Sigmoid colon (tissue), 4 donors: ENCODE measurements at regions not wholly inside any gene's neighbourhood (a gene's known extent, or its start where the extent isn't known, plus 50 kb on each side); places are given as distances from the start of the nearest gene placed in this dataset.

Source experiments
- POLR2AphosphoS5 ChIP-seq, 4 donors: sonication (generic); formaldehyde crosslinking; IDR thresholded peaks; one replicate each; pipeline ENCODE4 v1.6.1; 2017; ENCODE audit warnings: antibody characterized with exemption in 4 of 4
- TF ChIP-seq, protein P1 (sequence below), 4 experiments: fragments of 450-650 bp in 3 of 4; fragments of 200-600 bp in 1 of 4; IDR thresholded peaks; one replicate each; pipeline ENCODE4 v1.5.1; 2016 to 2019; ENCODE audit warnings: antibody characterized with exemption in 4 of 4, mild to moderate bottlenecking in 3 of 4, moderate library complexity in 2 of 4

DNA sequence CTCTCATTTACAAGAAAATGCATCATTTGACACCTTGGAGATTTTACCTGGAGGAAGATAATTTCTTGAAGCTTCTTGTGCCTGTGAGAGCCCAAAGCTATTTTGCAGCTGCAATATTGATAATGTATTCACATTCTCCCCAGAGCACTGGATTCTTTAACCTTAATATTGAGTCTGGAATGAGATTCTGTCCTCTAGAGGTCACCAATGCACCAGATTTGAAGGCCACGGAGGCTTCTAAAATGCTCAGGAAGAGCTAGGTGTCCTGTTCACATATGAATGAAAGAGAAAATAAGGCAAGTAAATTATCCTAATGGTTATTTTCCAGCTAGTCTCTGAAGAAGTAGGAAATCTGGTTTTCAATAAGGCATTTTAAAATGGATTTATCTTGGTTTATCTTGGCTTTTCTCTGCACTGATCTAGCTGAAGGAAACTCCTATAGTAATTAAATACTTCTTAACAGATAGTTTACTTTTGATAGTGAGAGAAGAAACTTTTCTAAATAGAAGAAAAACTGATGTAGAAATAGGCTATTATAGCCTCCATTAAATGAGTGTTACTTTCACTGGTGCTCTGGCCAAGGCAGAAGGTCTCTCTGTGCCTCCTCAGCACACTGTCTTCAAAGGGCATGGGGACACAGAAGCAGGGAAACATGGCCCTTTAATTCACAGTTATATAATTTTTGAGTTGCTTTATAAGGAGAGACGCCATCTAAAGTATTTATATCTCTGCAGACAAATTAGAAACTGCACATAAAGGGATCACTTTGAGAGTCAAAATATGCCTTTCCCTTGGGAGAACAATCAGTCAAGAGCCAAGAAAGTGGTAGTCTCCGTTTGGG is 297.0 kb upstream of the ACTBL2 start:
- no peak for TF ChIP-seq POLR2AphosphoS5 (IDR thresholded peaks at IDR 0.05)
- TF ChIP-seq, protein P1, sequence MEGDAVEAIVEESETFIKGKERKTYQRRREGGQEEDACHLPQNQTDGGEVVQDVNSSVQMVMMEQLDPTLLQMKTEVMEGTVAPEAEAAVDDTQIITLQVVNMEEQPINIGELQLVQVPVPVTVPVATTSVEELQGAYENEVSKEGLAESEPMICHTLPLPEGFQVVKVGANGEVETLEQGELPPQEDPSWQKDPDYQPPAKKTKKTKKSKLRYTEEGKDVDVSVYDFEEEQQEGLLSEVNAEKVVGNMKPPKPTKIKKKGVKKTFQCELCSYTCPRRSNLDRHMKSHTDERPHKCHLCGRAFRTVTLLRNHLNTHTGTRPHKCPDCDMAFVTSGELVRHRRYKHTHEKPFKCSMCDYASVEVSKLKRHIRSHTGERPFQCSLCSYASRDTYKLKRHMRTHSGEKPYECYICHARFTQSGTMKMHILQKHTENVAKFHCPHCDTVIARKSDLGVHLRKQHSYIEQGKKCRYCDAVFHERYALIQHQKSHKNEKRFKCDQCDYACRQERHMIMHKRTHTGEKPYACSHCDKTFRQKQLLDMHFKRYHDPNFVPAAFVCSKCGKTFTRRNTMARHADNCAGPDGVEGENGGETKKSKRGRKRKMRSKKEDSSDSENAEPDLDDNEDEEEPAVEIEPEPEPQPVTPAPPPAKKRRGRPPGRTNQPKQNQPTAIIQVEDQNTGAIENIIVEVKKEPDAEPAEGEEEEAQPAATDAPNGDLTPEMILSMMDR (IDR thresholded peaks at IDR 0.05) = peak; percentile 22 to 55 (median 42)
